Left ventricle myocardium inferior (tissue), 1 donor: ENCODE measurements at regions not wholly inside any gene's neighbourhood (a gene's known extent, or its start where the extent isn't known, plus 50 kb on each side); places are given as distances from the start of the nearest gene placed in this dataset.
"Not testable (repeated sequence)": the region's sequence is repeated elsewhere in the genome, so short reads cannot be mapped to it uniquely, and the experiment has no call there.

Experiments
- DNase-seq: peaks from one replicate; pipeline ENCODE4 v3.0.0-alpha.2; 2020
- H3K27ac ChIP-seq: fragments of 200-600 bp; replicated peaks from 2 replicates; pipeline ENCODE4 v1.8.0; 2021
- H3K27me3 ChIP-seq: fragments of 200-600 bp; 2 replicates; pipeline ENCODE4 v1.8.0; 2021; ENCODE audit warnings: low read depth
- H3K36me3 ChIP-seq: fragments of 200-600 bp; 2 replicates; pipeline ENCODE4 v1.8.0; 2021
- H3K4me1 ChIP-seq: fragments of 200-600 bp; 2 replicates; pipeline ENCODE4 v1.8.0; 2021
- H3K4me3 ChIP-seq: fragments of 200-600 bp; 2 replicates; pipeline ENCODE4 v1.8.0; 2021; ENCODE audit warnings: mild to moderate bottlenecking, moderate library complexity
- H3K9me3 ChIP-seq: fragments of 200-600 bp; replicated peaks from 2 replicates; pipeline ENCODE4 v1.8.0; 2021
- intact Hi-C: fragments of 100-400 bp; cut with micrococcal nuclease; formaldehyde crosslinking; loops from one replicate; pipeline ENCODE4 v1.11.0; 2022
- TF ChIP-seq, protein P1 (sequence below): fragments of 200-600 bp; IDR thresholded peaks from 2 replicates; pipeline ENCODE4 v1.8.0; 2021; ENCODE audit warnings: antibody characterized with exemption, mild to moderate bottlenecking, borderline replicate concordance
- donor health status: DM: no; HTN: yes; CAD: no; lungs with severe emphysema.

DNA sequence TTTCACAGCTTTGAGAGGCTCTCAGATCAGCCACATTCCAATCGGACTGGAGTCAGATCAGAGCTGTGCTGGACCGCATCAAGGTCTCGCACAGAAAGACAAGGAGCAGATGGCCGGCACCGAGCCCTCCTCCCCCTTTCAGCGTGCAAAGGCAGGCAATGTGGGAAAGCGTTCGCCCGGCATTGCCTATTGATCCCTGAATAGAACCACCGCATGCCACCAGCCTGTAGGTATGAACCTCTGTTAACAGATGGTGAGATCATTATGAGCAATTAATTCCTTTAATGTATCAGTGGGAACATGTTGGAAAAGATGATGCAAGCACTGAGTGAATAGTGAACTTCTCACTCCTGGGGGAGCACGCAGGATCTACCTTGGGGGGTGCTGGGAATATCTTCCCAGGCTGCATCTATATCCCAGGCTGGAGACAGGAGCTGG, 117.5 kb upstream of the ID4 start:
- H3K36me3 ChIP-seq, result no peaks in the 10 kb centered on the region
- H3K27me3 ChIP-seq, result peaks cover 23% of the 10 kb centered on the region
- TF ChIP-seq, protein P1, sequence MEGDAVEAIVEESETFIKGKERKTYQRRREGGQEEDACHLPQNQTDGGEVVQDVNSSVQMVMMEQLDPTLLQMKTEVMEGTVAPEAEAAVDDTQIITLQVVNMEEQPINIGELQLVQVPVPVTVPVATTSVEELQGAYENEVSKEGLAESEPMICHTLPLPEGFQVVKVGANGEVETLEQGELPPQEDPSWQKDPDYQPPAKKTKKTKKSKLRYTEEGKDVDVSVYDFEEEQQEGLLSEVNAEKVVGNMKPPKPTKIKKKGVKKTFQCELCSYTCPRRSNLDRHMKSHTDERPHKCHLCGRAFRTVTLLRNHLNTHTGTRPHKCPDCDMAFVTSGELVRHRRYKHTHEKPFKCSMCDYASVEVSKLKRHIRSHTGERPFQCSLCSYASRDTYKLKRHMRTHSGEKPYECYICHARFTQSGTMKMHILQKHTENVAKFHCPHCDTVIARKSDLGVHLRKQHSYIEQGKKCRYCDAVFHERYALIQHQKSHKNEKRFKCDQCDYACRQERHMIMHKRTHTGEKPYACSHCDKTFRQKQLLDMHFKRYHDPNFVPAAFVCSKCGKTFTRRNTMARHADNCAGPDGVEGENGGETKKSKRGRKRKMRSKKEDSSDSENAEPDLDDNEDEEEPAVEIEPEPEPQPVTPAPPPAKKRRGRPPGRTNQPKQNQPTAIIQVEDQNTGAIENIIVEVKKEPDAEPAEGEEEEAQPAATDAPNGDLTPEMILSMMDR, result no peak
- peaks cover 7% of the 10 kb centered on the region for H3K4me1 ChIP-seq
- H3K9me3 ChIP-seq, result no peaks in the 10 kb centered on the region
- no peak overlapping the region for H3K4me3 ChIP-seq
- no peak for DNase-seq
- no peak overlapping the region for H3K27ac ChIP-seq
- intact Hi-C loops, result no loop called here

DNA sequence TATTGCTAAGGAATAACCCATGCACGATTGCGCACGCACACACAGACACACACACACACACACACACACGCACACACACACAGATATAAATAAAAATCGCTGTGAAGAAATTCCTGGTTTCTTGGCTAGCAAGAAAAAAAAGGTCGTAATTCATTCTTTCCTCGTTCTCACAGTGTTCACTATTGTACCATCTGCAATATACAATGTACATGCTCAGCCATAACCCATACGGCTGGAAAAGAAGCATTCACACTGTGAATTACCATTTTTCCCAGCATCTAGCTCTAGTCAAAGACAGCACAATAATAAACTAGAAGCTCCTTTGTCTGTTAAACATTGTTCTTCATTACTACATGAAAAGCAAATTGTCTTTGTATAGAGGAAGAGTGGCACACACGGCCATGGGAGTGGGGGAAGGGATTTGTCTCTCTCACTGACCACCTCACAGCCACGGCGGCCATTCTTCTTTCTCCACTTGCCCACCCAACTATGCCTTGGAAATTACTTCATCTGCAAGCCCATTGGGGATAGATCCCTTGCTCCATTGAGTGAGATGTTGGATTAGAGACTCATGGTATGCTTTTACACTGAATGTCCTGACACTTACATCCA, 115.3 kb upstream of the ID4 start:
- TF ChIP-seq, protein P1, result no peak
- intact Hi-C loops, result no loop called here
- H3K27me3 ChIP-seq, result peaks cover 23% of the 10 kb centered on the region
- H3K4me1 ChIP-seq, result peaks cover 7% of the 10 kb centered on the region
- no peaks in the 10 kb centered on the region for H3K36me3 ChIP-seq
- no peak overlapping the region for H3K27ac ChIP-seq
- H3K4me3 ChIP-seq, result no peak overlapping the region
- no peaks in the 10 kb centered on the region for H3K9me3 ChIP-seq
- no peak for DNase-seq

DNA sequence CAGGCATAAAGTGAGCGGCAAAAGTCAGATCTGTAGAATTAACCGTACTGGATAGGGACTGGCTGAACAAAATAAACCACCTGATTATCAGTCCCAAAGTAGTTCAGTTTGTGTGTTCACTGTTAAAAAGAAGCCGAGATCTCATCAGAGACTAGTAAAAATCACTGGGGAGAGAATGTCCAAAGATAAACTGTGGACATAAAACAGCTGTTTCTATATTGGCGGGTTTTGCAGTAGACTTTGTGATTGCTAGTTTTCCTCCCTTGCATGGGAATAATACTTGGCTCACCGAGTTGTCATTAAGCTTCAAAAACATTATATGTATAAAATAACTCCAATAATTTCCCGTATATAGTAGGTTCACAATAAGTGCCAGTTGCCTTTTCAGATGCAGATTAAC, 114.2 kb upstream of the ID4 start:
- H3K4me3 ChIP-seq, result no peak overlapping the region
- DNase-seq, result no peak
- peaks cover 23% of the 10 kb centered on the region for H3K27me3 ChIP-seq
- no peak overlapping the region for H3K27ac ChIP-seq
- intact Hi-C loops, result no loop called here
- H3K4me1 ChIP-seq, result peaks cover 7% of the 10 kb centered on the region
- TF ChIP-seq, protein P1, result no peak
- H3K9me3 ChIP-seq, result no peaks in the 10 kb centered on the region
- no peaks in the 10 kb centered on the region for H3K36me3 ChIP-seq

DNA sequence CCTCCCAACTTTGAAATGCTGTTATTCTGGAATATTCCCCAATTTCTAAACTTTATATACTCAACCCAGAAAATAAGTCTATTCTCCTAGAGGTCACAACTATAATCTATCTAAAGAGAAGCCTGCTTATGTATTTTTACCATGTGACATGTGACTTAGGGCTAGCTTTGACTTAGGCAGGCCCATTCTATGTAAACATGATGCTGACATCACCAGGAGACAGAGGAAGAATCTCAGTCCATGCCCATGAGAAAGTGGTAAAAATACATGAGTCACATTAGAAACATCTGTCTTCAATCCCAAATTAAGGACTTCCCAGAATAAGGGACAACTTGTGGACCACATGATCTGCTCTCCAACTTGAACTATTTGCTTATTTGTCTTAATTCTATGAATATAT, 113.6 kb upstream of the ID4 start:
- Histone ChIP-seq H3K36me3 (no peaks in the 10 kb centered on the region), H3K27me3 (peaks cover 22% of the 10 kb centered on the region), H3K27ac (no peak overlapping the region), H3K4me3 (no peak overlapping the region), H3K4me1 (peaks cover 7% of the 10 kb centered on the region), H3K9me3 (no peaks in the 10 kb centered on the region)
- TF ChIP-seq, protein P1, result no peak
- DNase-seq, result no peak
- intact Hi-C loops, result no loop called here

DNA sequence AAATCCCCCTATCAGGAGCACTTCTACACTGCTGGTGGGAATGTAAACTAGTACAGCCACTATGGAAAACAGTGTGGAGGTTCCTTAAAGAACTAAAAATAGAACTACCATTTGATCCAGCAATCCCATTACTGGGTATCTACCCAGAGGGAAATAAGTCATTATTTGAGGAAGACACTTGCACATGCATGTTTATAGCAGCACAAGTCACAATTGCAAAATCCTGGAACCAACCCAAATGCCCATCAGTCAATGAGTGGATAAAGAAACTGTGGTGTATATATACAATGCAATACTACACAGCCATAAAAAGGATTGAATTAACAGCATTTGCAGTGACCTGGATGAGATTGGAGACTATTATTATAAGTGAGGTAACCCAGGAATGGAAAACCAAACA, 111.7 kb upstream of the ID4 start:
- H3K4me1 ChIP-seq, DNase-seq, H3K27ac ChIP-seq, H3K9me3 ChIP-seq, H3K36me3 ChIP-seq, intact Hi-C loops, H3K4me3 ChIP-seq, H3K27me3 ChIP-seq: not testable (repeated sequence)

DNA sequence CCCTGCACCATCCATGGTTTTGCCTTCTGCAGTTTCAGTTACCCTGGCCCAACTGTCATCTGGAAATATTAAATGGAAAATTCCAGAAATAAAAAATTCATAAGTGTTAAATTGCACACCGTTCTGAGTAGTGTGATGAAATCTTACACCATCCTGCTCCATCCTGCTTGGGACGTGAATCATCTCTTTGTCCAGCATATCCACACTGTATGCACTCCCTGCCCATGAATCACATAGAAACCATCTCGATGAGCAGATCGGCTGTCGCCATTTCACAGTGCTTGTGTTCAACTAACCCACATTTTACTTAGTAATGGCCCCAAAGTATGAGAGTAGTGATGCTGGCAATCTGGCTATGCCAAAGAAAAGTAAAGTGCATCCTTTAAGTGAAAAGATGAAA, 105.9 kb upstream of the ID4 start:
- no peaks in the 10 kb centered on the region for H3K4me1 ChIP-seq
- no peaks in the 10 kb centered on the region for H3K27me3 ChIP-seq
- intact Hi-C loops, result no loop called here
- H3K27ac ChIP-seq, result no peak overlapping the region
- H3K4me3 ChIP-seq, result no peak overlapping the region
- TF ChIP-seq, protein P1, result no peak
- H3K9me3 ChIP-seq, result peaks cover 10% of the 10 kb centered on the region
- no peaks in the 10 kb centered on the region for H3K36me3 ChIP-seq
- no peak for DNase-seq
